ENCODE measurements at regions not wholly inside any gene's neighbourhood (a gene's known extent, or its start where the extent isn't known, plus 50 kb on each side); places are given as distances from the start of the nearest gene placed in this dataset.

- intact Hi-C loops (cut with DNase I) = no loop called here
- no peak for ATAC-seq
- H3K27ac ChIP-seq = peak overlapping the region in 8 of 12 donors; percentile 11 to 88 (median 52)
These were observed 72.0 kb upstream of the FAM20C start for GRCh38 chr7:120164-120991.

GRCh38 chr7:121002-121785 is 71.2 kb upstream of the FAM20C start:
- ATAC-seq (no peak), DNase-seq (no peak)
- peaks cover 0 to 43% (median 7%) of the 10 kb centered on the region in 12 donors for H3K4me1 ChIP-seq
- no peak overlapping the region for H3K27ac ChIP-seq
- no peaks in the 10 kb centered on the region for H3K9me3 ChIP-seq
- no peak overlapping the region for H3K4me3 ChIP-seq
- TF ChIP-seq CTCF (IDR thresholded peaks at IDR 0.05) (no peak), POLR2A (IDR thresholded peaks at IDR 0.05) (no peak)
- no peaks in the 10 kb centered on the region for H3K36me3 ChIP-seq
- peaks cover 0 to 19% (median 0%) of the 10 kb centered on the region in 9 donors for H3K27me3 ChIP-seq
- 71 to 76% (median 73%) methylated on average over 18 of the region's 18 CpGs for WGBS, 4 donors
- intact Hi-C loops (cut with DNase I) = no loop called here

More at GRCh38 chr7:120164-120991, 72.0 kb upstream of the FAM20C start:
- Histone ChIP-seq H3K36me3 (no peaks in the 10 kb centered on the region), H3K9me3 (no peaks in the 10 kb centered on the region), H3K27me3 (peaks cover 0 to 19% (median 0%) of the 10 kb centered on the region in 9 donors), H3K4me1 (peaks cover 0 to 51% (median 7%) of the 10 kb centered on the region in 12 donors), H3K4me3 (no peak overlapping the region)
- no peak for TF ChIP-seq POLR2A (IDR thresholded peaks at IDR 0.05)
- 78 to 83% (median 81%) methylated on average over 19 to 27 of the region's 27 CpGs for WGBS, 4 donors
- DNase-seq = peak in 1 of 5 donors; percentile 6

DNA sequence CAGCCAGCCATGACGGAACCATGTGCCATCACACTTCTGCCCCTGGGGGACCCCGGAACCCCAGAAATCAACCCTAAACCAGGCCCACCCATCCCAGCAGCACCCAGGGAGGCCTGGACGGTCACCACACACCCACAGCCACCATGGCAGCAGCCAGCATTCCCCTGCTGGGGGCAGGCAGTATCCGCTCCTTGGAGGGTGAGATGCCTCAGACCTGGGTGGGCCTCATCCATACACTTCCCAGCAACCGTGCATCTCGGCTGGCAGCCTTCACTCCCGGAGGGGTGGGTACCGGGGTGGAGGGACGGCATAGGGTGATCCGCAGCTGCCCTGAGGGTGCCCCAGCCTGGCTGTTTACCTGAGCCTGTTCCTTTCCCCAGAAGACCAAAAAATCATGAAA is 69.1 kb upstream of the FAM20C start:
- ATAC-seq (no peak), DNase-seq (no peak)
- 81 to 94% (median 92%) methylated on average over 9 to 10 of the region's 10 CpGs for WGBS, 4 donors

More for the DNA sequence above, 69.1 kb upstream of the FAM20C start:
- Histone ChIP-seq H3K4me3 (no peak overlapping the region), H3K27ac (no peak overlapping the region), H3K4me1 (peaks cover 0 to 38% (median 7%) of the 10 kb centered on the region in 12 donors), H3K9me3 (no peaks in the 10 kb centered on the region), H3K27me3 (peaks cover 0 to 17% (median 0%) of the 10 kb centered on the region in 9 donors), H3K36me3 (no peaks in the 10 kb centered on the region)
- intact Hi-C loops (cut with DNase I) = no loop called here
- TF ChIP-seq POLR2A (IDR thresholded peaks at IDR 0.05) = no peak
- no peak for TF ChIP-seq CTCF (IDR thresholded peaks at IDR 0.05)
